ENCODE measurements at regions not wholly inside any gene's neighbourhood (a gene's known extent, or its start where the extent isn't known, plus 50 kb on each side); places are given as distances from the start of the nearest gene placed in this dataset.

GRCh38 chr1:87914396-87914795 is 585.7 kb downstream of the LMO4 start:
- TF ChIP-seq CTCF (IDR thresholded peaks at IDR 0.05) (no peak), EP300 (IDR thresholded peaks at IDR 0.05) (no peak), POLR2AphosphoS5 (IDR thresholded peaks at IDR 0.05) (no peak)
